ENCODE measurements at regions not wholly inside any gene's neighbourhood (a gene's known extent, or its start where the extent isn't known, plus 50 kb on each side); places are given as distances from the start of the nearest gene placed in this dataset.

DNA sequence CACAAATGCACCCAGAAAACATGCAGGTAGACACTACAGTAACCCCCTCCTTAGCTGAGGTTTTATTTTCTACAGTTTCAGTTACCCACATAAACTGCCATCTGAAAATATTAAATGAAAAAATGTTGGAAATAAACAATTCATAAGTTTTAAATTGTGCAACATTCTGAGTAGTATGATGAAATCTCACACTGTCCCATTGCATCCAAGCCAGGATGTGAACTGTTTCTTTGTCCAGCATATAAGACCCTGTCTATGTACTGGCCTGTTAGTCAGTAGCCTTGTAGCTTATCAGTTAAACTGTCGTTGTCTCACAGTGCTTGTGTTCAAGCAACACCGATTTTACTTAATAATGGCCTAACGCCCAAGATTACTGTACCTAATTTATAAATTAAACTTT lies 630.5 kb downstream of the ANXA1 start:
- no peak for DNase-seq

DNA sequence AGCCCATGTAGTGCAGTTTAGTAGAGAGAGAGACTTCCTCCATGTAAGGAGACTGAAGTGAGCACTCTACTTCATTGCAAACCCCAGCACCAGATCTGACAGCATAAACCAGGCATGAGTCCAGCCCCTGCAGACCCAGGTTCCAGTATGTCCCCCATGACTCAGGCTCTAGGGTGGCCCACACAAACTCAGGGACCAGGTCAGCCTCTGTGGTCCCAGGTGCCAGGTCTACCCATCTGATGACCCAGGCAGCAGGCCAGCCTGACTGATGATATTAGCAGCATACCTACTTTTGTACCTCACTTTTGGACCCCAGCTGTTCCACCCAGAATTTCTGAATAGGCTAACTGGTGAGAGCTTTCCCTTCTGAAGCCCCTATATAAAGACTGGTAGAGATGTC lies 647.8 kb downstream of the ANXA1 start:
- DNase-seq, result no peak

DNA sequence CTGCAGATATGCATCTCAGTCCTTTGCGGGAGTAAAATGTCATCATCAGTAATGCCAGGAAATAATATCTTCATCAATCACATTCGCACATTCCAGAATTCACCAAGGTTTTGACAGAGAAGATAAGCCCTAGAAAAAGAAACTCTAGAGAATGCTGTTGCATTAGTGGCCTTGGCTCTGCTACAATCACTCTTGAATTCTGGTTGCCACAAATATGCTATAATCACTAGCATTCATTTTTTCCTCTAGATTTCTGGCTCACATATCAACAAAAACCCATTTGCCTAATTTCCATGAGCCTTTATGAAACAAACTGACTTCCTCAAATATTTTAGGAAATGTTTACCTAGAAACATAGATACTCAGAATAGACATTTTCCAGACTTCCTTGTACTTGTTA lies 653.4 kb downstream of the ANXA1 start:
- DNase-seq, result no peak

DNA sequence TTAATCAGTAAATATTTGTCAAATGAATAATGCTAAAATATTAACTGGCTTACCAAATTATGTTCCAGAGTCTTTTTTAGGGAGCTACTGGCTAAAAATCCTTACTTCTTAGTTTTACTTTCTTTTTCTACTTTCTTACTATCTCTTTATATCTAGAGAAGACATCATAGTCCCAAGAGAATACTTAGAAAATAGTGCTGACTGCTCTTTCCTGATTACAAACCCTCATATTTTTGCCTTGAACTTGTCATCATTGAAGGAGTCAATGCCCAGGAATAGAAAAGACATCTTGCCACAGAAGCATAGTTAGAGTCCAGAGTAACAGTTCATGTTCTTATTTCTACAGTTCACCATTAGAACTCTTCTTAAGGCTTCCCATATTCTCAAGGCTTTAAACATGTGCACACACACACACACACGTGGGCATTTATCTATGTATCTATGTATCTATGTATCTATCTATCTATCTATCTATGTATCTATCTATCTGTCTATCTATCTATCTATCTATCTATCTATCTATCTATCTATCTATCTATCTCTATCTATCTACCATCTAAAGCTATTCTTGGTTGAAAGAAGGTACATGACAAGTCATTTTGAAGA lies 654.3 kb downstream of the ANXA1 start:
- DNase-seq, result no peak

DNA sequence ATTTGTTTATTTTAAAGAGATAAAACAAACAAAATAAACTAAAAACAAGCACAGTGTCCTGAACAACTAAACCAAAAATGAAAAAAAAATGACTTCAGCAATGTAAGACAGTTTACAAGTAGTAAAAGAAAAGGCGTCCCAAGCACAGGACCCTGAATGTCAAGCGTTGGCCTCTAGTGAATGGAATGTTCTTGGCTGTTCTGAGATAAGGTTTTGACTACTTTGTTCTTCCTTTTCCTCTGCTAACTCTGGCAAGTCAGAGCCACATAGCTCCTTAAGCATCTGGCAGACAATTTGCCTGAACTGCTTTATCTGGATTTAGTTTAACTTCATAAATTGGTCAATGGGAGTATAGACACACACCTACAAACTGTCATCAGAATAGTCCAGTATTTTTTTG lies 655.2 kb downstream of the ANXA1 start:
- DNase-seq, result no peak

DNA sequence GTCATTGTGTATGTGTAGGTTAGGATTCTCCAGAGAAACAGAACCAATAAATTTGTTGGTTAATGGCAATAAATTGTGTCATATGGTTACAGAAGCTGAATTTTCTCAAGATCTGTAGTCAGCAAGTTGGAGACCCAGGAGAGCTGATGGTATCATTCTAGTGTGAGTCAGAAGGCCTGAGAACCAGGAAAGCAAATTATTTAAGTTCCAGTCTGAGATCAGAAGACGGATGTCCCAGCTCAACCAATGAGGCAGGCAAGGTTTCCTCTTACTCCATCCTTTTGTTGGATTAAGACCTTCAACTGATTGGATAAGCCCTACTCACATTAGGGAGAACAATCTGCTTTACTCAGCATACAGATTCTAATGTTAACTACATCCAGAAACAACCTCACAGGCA lies 656.3 kb downstream of the ANXA1 start:
- DNase-seq, result no peak

DNA sequence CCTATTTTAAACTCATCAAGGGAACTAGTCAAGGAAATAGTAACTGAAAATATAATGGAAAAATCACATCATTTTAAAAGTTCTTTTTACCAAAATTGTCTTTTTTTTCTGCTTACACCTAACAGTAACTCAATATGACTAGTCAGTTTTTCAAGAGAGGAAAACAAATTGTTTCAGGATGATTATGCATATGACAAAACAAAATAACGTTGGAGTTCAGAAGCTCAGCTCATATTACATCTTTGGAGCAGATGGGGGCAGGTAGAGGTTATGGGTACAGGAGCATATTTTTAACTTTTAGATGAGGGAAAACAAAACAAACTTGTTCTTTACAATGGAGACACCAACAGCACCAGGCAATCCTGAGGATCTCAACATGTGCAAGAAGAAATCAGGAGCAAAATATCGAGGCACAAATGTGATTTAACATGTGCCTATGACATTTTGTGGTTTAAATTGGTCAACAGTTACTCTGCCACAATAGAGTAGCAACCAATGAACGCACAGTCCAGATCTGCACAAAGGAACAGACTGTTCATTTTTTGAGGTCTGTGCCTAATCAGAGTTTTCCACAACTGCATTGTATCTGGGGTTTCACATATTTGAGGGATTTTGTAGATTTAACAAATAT lies 659.0 kb downstream of the ANXA1 start:
- no peak for DNase-seq

DNA sequence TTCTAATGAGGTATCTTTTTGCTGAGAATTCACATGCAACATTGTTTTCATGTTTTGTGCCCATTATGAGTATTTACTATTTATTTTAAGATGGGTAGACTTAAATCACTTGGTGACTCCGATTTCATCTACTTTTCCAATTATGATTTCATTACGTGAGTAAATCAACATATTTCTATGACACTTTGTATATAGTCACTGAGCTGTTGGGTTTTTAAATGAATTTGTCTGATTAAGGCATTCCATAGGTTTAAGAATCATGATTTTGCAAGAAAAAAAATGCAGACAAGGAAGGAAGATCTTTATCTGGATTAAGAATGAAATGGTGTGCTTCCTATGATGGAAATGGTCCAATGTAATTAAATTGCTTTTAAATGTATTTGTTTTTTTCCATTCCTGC lies 661.9 kb downstream of the ANXA1 start:
- DNase-seq, result no peak

DNA sequence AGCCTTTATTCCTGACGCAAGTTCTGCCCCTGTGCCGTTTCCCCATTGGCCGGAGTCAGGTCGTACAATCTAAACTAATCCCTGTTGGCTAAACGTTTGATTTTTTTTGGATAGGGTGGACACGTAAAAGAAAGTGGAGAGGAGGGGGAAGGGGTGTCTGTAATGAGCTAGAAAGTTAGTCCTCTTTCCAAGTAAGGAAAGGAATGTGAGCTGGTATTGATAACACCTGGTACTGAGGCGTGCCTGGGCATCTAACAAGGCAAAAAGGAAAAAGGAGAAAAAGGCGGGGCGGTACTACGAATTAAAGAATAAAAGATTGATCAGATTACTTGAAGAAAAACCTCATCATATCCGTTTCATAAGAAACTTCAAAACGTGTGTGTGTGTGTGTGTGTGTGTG lies 665.2 kb downstream of the ANXA1 start:
- no peak for DNase-seq

DNA sequence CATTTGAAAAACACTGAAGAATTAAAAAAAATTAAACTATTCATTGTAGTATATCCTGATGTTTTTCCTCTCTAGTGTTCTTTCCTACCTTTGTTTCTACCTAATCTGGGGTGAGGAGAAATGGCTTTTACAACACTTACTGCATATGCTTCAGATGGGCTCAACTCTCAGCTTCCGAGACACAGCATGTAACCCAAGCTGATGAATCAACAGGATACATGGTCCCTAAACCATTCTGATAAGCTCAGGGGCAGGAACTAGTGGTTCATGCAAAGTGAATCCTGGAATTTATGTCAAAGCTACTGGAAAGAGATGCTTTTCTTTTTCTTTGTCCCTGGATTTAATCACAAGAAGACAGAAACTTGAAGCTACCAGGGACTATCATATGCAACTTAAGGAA lies 672.5 kb upstream of the RORB start:
- DNase-seq, result no peak

DNA sequence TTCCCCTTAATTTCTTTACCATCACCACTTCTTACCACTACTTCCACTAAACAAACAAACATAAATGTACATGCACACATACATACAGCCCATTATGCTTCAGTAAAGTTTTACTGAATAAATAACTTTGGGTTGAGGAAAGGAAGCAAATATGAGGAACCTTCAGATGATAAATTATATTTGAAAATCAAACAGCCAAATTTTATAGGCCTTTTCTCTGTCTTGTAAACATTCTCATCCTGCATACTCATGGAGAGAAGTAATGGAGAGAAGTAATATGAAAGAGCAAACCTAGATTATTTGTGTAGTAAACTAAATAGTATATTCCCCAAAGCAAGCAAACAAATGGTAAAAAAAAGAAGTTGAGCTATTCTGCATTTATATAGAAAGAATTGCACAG lies 658.3 kb upstream of the RORB start:
- no peak for DNase-seq

DNA sequence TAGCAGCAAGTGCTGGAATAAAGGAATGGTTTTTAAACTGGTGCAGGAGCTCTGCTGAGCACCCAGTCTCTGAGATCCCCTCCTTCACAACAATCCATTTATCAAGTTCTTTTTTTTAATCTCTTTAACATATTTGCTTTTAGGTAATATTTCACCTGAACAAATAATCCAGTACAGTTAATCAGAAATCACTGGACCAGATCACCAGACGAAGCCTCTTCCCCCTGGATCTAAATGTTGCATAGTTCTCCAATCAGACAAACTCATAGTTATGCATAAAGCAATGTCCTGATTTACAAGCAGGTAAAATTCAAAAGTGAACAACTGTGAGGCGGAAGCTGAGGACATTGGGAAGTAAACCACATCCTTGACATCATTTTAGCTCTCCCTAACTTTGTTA lies 657.7 kb upstream of the RORB start:
- DNase-seq, result no peak

DNA sequence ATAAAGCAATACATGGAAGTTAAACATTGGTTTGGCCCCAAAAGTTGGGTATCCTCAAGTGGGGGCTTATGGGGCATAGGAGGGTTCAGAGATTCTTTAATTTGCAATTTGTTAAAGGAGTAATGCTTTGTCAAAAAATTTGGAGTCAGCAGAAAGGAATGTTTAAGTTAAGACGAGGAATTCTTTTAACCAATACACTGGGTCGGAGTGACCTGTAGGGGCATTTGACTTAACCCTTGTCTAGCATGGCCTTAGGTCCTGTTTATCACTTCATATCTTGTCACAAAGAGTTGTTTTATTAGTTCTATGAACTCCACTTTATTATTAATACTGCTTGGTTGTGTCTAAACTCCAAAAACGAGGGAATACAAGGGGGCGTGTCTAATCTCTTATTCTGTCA lies 656.1 kb upstream of the RORB start:
- DNase-seq, result no peak

DNA sequence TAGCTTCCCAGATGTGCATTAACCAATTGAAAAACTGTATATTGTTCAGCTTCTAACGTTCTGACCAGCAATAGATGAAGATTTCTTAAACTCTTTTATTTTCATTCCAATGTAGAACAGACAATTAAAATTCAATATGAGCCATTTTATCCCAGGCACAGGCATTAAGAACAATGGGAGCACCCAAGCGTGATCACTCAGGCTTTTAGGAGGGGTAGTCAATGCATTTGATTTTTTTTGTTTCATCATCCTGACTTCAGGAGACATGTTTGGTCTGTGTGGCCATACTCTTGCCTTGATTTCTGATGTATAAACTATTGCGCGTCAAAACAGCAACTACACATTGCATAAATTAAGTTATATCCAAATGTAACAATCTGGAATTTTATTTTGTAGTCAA lies 653.0 kb upstream of the RORB start:
- DNase-seq, result peak in 2 of 3 experiments; percentile 39 to 83

DNA sequence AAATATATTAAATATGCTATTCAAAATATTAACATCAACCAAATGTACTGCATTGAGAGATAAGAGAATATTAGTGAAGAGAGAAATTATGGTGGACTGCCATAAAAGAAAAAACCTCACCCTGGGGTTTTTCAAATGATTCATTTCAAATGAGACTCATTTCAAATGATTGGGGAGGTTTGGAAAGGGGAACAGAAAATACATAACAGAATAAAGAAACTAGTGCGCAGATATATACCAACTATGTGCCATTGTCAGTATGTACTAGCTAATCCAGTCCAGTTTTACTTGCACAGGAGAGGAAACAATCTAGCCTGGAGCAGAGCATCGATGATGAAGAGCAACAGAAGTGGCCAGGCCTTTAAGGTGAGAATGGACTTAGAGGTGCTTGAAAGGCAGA lies 651.6 kb upstream of the RORB start:
- DNase-seq, result no peak

DNA sequence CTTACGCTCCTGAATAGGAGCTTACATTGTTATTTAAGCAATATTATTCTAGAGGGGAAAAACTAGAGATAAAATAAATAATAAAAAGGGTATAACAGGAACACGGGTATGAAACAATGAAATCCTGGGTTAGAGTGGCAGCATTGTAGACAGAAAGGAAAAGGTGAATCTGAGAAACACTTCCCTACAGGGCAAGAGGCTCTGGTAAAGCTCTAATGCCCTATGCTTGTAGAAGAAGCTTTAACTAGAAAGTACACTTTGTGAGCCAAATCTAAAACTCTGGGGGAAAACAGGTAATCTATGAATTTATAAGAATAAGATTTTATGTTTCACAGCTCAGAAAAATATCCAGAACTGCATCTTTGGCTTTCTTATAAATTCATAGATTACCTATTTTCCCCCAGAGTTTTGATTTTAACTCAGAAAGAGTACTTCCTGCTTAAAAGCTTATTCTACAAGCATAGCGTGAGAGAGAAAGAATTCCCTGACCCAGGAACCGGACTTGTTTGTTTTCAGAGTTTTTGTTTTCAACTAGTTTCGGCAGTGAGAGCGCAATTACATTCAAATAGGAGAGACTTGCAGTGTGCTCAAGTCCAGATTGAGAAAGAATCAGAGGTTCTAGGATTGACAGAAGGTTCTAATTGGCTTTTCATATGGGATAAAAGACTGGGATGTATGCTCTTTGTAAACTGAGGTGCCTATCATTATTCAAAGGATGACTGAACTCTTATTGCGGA lies 651.0 kb upstream of the RORB start:
- DNase-seq, result no peak

DNA sequence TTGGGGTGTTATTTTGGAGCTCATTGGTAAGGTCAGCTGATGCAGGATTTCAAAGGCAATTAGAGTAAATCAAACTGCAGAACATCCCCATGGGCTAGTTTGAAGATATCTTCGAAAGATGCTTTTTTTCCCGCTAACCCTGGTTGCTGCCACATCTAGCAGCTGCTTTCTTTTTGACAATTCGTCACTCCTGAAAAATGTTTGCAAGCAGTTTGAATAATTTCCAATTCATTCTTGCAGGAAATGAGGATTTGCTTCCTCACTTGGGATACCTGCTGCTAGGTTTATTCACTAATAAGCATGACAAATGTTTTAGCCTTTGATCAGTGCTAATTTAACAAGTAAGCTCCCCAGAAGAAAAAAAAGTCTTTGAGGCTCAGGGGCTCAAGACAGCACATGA lies 649.6 kb upstream of the RORB start:
- no peak for DNase-seq

DNA sequence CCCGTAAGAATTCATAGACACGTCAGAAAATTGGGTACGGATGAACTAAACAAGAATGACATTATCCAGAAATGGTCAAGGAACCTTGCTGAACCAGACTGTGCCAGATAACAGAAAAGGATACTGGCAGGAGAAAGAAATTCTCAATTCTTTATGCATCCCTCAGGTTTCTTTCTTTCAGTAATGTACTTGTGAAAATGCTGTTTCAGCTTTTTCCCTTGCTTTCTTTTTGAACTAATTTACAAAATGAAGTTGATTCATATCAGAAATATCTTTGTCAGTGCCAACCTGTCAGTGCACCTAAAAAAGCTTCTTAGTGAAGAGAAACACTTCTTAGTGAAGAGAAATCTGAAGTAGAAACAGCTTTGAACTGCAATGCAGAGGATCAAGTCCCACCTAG lies 643.6 kb upstream of the RORB start:
- no peak for DNase-seq

DNA sequence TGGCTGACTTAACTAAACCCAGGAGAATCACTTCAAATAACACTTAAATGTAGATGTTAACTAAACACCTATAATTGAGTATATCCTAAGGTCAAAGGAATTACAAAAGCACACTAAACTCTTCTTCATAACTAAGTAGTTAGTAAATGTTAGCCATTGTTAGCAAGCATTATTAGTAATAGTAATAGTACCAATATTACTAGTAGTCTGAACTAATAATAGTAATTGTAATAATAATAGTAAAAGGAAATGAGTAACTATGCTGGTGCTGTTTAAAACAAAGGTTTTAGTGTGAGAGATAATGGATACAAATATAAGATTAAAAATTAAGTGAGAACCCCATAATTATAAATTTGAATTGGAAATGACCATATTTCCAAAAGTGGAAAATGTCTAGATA lies 641.9 kb upstream of the RORB start:
- no peak for DNase-seq

DNA sequence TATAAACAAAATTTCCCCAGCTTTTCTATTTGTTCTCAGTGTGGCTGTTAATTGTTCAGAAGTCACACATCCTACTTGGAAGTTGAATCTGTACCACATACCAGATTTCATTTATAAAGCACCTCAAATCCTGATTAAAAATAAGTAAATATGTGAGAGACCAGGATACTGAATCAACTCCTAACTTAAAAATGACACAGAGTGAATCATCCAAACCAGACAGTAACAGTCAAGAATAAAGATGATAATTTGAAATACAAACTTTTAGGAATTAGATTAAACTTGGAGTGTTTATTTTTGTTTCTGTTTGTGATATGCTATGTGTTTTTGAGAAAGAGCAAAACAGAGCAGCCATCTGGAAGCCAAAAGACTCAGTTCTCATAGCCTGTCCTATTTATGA lies 633.2 kb upstream of the RORB start:
- DNase-seq, result no peak

DNA sequence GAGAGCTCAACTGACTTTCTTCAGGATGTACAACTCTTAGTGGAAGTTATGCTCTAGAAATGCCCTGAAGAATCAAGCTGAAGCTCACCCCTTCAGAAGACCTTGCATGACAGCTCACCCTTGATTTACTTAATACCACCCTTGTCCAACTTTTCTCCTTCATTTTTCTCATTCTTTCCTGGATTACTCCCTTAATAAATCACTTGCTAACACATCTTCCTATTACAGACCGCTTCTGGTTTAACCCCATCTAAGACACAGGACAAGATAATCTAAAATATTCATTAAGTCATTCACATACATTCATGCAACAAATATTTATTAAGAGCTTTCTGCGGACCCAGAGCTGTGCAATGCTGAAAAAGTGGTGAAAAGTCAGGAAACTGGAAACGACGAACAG lies 630.7 kb upstream of the RORB start:
- DNase-seq, result no peak

DNA sequence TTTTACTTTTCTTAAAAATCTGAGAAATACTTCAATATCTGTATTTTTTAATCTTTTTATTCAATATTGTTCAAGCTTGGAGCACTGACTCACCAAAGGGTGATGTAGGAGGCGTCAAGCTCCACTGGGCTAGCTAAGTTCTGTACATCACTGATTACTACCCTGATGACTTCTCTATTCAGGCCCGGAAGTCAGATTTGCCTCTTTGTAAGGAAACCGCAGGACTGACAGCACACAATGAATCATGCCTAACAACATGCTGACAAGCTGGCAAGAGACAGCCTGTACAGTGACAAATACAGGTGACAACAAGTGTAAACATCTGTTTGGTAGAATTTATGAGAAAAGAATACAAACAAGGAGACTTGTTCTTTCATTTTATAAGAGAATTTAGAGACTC lies 627.9 kb upstream of the RORB start:
- DNase-seq, result peak; percentile 44 to 93 (median 66)

DNA sequence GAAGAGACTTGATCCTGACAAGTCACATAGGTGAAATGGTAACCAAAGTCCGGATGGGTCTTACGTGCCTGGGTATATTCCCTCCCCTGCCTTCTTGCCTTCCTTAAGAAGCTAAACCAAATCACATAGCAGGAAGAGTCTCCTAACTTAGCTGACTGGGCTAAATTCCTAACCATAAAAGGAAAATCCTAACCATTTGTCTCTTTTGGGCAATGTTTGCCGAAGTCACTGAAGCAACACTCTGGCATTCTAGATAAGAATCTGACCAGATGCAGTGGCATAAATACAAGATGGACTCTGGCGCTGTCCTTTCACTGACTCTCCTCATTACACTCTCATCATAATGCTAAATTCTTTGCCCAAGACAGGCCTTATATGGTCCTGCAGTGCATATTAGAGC lies 625.5 kb upstream of the RORB start:
- no peak for DNase-seq

DNA sequence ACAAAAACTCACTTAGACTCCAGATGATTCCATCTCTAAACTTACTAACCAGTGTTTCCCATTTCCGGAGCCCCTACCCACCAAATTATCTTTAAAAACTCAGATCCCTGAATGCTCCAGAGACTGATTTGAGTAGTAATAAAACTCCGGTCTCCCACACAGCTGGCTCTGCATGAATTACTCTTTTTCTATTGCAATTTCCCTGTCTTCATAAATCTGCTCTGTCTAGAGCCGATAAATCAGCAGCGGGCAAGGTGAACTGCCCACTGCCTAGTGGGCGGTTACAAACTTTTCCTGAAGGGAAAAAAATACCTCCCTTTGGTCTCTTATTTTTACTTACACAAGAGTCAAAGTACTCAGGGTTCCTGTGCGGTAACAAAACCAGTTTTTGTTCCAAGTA lies 624.4 kb upstream of the RORB start:
- DNase-seq, result no peak

DNA sequence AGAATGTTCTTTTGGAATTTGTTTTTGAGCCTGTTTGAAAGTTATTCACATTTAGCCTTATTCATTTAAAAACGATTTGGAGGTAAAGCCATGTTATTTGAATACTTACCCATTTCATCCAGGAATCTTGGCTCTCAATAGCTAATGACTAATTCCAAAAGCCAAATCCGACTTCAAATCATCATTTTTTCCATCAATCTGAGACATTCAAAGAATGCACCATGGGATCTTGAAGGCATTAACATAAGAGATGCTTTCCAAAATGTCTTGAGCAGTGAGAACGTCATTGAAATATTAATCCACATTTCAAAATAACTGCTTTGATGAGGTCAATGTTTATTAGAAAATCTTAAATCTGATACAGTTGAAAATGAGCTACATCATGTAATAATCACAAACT lies 617.0 kb upstream of the RORB start:
- DNase-seq, result no peak

Measured in NCI-H1417 (cell line).